Renal cortex interstitium (tissue), 11 donors: ENCODE measurements at regions not wholly inside any gene's neighbourhood (a gene's known extent, or its start where the extent isn't known, plus 50 kb on each side); places are given as distances from the start of the nearest gene placed in this dataset.
A peak's percentile ranks its signal among the peaks of the same experiment; 100 is the strongest.

Experiments used
- DNase-seq, 11 donors: peaks; one replicate each; pipeline ENCODE4 v3.0.0-alpha.2; 2013; ENCODE audit warnings: low read depth in 9 of 11, low spot score in 4 of 11; ENCODE audit errors: extremely low read depth in 1 of 11

GRCh38 chr22:48536541-48537342, 1290.9 kb downstream of the BRD1 start:
- DNase-seq, result peak in 3 of 11 donors; percentile 33 to 49 (median 45)

GRCh38 chr22:48535868-48536540, 1291.7 kb downstream of the BRD1 start:
- DNase-seq, result no peak

GRCh38 chr22:48534395-48534958, 1293.2 kb downstream of the BRD1 start:
- no peak for DNase-seq

GRCh38 chr22:48532986-48533385, 1294.7 kb downstream of the BRD1 start:
- no peak for DNase-seq

- DNase-seq, result no peak
These were observed 1295.8 kb downstream of the BRD1 start for GRCh38 chr22:48531761-48532435.

- no peak for DNase-seq
These were observed 1296.6 kb downstream of the BRD1 start for GRCh38 chr22:48531108-48531507.

- DNase-seq, result no peak
These were observed 1297.0 kb downstream of the BRD1 start for GRCh38 chr22:48530666-48531065.

GRCh38 chr22:48528221-48528915, 1299.3 kb downstream of the BRD1 start:
- DNase-seq, result no peak

GRCh38 chr22:48523761-48524160, 1303.9 kb downstream of the BRD1 start:
- no peak for DNase-seq

- DNase-seq, result no peak
These were observed 1304.6 kb downstream of the BRD1 start for GRCh38 chr22:48523091-48523490.

GRCh38 chr22:48522271-48522670, 1305.4 kb downstream of the BRD1 start:
- no peak for DNase-seq

GRCh38 chr22:48520884-48521588, 1306.6 kb downstream of the BRD1 start:
- DNase-seq, result peak in 5 of 11 donors; percentile 40 to 61 (median 46)

- no peak for DNase-seq
These were observed 1307.5 kb downstream of the BRD1 start for GRCh38 chr22:48520207-48520606.

GRCh38 chr22:48517039-48518030, 1310.3 kb downstream of the BRD1 start:
- no peak for DNase-seq

GRCh38 chr22:48516571-48516970, 1311.1 kb downstream of the BRD1 start:
- no peak for DNase-seq

GRCh38 chr22:48515571-48516200, 1312.0 kb downstream of the BRD1 start:
- no peak for DNase-seq

GRCh38 chr22:48513929-48514328, 1313.7 kb downstream of the BRD1 start:
- DNase-seq, result no peak
